Astrocyte (in vitro differentiated cells and primary cell): ENCODE measurements at regions not wholly inside any gene's neighbourhood (a gene's known extent, or its start where the extent isn't known, plus 50 kb on each side); places are given as distances from the start of the nearest gene placed in this dataset.

ENCODE experiments used
- DNase-seq: peaks from one replicate; pipeline ENCODE4 v3.0.0-alpha.2; 2010; ENCODE audit warnings: low read depth
- FAIRE-seq: peaks from 2 replicates; lab custom pipeline; 2011; peaks lifted over from hg19 to GRCh38; lab: Jason Lieb, UNC
- H2AFZ ChIP-seq: 2 replicates; pipeline ENCODE4 v1.6.0; 2012; ENCODE audit warnings: low read depth, low read length, inconsistent platforms
- H3K27ac ChIP-seq: 2 replicates; pipeline ENCODE4 v1.5.1; 2011; ENCODE audit warnings: low read depth, low read length, inconsistent platforms
- H3K27me3 ChIP-seq: 2 replicates; pipeline ENCODE4 v1.6.0; 2011; ENCODE audit warnings: low read length, inconsistent platforms; ENCODE audit not compliant: insufficient read depth
- H3K36me3 ChIP-seq: 2 replicates; pipeline ENCODE4 v1.5.1; 2011; ENCODE audit warnings: low read length, inconsistent platforms; ENCODE audit not compliant: insufficient read depth
- H3K4me1 ChIP-seq: 2 replicates; pipeline ENCODE4 v1.5.1; 2011; ENCODE audit warnings: low read length, inconsistent platforms; ENCODE audit not compliant: insufficient read depth
- H3K4me2 ChIP-seq: 2 replicates; pipeline ENCODE4 v1.6.0; 2012; ENCODE audit warnings: low read length, inconsistent platforms
- H3K4me3 ChIP-seq: 2 replicates; pipeline ENCODE4 v1.5.1; 2011; ENCODE audit warnings: low read depth, mild to moderate bottlenecking, low read length, inconsistent platforms; ENCODE audit not compliant: insufficient read depth
- H3K79me2 ChIP-seq: 2 replicates; pipeline ENCODE4 v1.6.0; 2012; ENCODE audit warnings: mild to moderate bottlenecking, low read length, inconsistent platforms; ENCODE audit not compliant: insufficient read depth
- H3K9ac ChIP-seq: 2 replicates; pipeline ENCODE4 v1.6.0; 2012; ENCODE audit warnings: mild to moderate bottlenecking, low read length, inconsistent platforms
- H3K9me3 ChIP-seq: 2 replicates; pipeline ENCODE4 v1.5.1; 2012; ENCODE audit warnings: low read depth, mild to moderate bottlenecking, low read length, inconsistent platforms; ENCODE audit not compliant: insufficient read depth
- H4K20me1 ChIP-seq: 2 replicates; pipeline ENCODE4 v1.6.0; 2012; ENCODE audit warnings: low read length, inconsistent platforms; ENCODE audit not compliant: insufficient read depth
- H3K27ac Mint-ChIP-seq: one replicate; pipeline ENCODE4 v1.8.0; 2021; ENCODE audit warnings: mild to moderate bottlenecking, mixed read lengths; ENCODE audit not compliant: unreplicated experiment
- H3K27me3 Mint-ChIP-seq: one replicate; pipeline ENCODE4 v1.8.0; 2021; ENCODE audit warnings: low read depth, mixed read lengths; ENCODE audit not compliant: unreplicated experiment
- H3K36me3 Mint-ChIP-seq: one replicate; pipeline ENCODE4 v1.8.0; 2021; ENCODE audit warnings: low read depth, mixed read lengths; ENCODE audit not compliant: unreplicated experiment
- H3K4me1 Mint-ChIP-seq: one replicate; pipeline ENCODE4 v1.8.0; 2021; ENCODE audit warnings: low read depth, mixed read lengths; ENCODE audit not compliant: unreplicated experiment
- H3K4me3 Mint-ChIP-seq: one replicate; pipeline ENCODE4 v1.8.0; 2021; ENCODE audit warnings: mild to moderate bottlenecking, moderate library complexity, mixed read lengths; ENCODE audit not compliant: unreplicated experiment
- H3K9me3 Mint-ChIP-seq: one replicate; pipeline ENCODE4 v1.8.0; 2021; ENCODE audit warnings: mild to moderate bottlenecking, mixed read lengths; ENCODE audit not compliant: unreplicated experiment
- EZH2 ChIP-seq: IDR thresholded peaks from 2 replicates; pipeline ENCODE4 v1.6.1; 2012; ENCODE audit warnings: mild to moderate bottlenecking, low read length, inconsistent platforms; ENCODE audit not compliant: insufficient read depth
- TF ChIP-seq, protein P1 (sequence below): IDR thresholded peaks from 2 replicates; pipeline ENCODE4 v1.5.1; 2011; ENCODE audit warnings: low read depth, mild to moderate bottlenecking, inconsistent platforms, low read length, moderate library complexity; ENCODE audit not compliant: insufficient read depth

GRCh38 chr9:82586918-82587356 lies 476.0 kb downstream of the RASEF start:
- no peak overlapping the region for H2AFZ ChIP-seq
- H3K27me3 ChIP-seq = no peaks in the 10 kb centered on the region
- H3K27ac ChIP-seq = no peak overlapping the region
- FAIRE-seq (no peak), DNase-seq (no peak)
- no peaks in the 10 kb centered on the region for H4K20me1 ChIP-seq
- Mint-ChIP-seq H3K4me3 (no peak overlapping the region), H3K9me3 (no peaks in the 10 kb centered on the region), H3K4me1 (peaks cover 8% of the 10 kb centered on the region), H3K27ac (no peak overlapping the region), H3K27me3 (no peaks in the 10 kb centered on the region), H3K36me3 (no peaks in the 10 kb centered on the region)
- H3K36me3 ChIP-seq = no peaks in the 10 kb centered on the region
- H3K9me3 ChIP-seq = no peaks in the 10 kb centered on the region
- no peak overlapping the region for H3K4me2 ChIP-seq
- no peaks in the 10 kb centered on the region for H3K79me2 ChIP-seq
- H3K9ac ChIP-seq = no peak overlapping the region
- no peak for TF ChIP-seq EZH2
- TF ChIP-seq, protein P1, sequence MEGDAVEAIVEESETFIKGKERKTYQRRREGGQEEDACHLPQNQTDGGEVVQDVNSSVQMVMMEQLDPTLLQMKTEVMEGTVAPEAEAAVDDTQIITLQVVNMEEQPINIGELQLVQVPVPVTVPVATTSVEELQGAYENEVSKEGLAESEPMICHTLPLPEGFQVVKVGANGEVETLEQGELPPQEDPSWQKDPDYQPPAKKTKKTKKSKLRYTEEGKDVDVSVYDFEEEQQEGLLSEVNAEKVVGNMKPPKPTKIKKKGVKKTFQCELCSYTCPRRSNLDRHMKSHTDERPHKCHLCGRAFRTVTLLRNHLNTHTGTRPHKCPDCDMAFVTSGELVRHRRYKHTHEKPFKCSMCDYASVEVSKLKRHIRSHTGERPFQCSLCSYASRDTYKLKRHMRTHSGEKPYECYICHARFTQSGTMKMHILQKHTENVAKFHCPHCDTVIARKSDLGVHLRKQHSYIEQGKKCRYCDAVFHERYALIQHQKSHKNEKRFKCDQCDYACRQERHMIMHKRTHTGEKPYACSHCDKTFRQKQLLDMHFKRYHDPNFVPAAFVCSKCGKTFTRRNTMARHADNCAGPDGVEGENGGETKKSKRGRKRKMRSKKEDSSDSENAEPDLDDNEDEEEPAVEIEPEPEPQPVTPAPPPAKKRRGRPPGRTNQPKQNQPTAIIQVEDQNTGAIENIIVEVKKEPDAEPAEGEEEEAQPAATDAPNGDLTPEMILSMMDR = no peak
- no peak overlapping the region for H3K4me3 ChIP-seq
- no peaks in the 10 kb centered on the region for H3K4me1 ChIP-seq

DNA sequence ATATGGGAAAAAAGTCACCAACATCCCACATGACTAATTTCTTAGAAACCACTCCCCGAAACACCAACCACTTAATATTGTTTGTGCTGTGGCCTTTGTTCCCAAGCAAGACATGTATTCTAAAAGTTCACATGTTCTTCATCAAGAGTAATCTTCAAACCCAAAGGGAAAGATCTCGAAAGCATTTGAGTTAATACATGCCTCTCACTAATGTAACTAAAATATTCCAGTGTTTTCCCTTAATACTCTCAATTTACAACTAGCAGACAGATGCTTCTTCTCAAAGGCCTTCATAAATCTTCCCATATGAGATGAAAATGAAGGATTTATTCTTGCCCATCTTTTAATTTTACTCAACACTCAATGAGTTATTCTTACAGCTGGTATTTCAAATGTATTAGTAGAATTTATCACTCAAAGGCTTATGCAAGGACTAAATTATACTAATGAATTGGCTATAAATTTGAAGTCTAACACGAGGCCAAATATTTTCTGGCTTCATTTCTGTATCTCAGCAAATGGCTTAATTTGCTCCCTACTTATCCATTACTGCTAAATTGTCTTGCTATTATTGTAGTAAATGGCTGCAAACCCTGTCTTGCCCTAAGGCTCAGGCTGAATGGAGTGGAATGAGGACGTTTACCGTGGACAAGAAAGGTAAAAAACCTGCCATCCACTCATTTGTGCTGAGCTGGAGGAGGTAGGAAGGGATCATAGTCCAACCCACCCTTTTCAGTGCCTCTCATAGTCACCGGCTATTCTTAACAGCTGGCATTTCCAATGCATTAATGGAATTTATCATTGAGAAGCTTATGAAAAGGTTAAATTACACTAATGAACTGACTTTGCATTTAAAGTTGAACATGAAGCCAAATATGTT lies 474.4 kb downstream of the RASEF start:
- FAIRE-seq (no peak), DNase-seq (no peak)
- TF ChIP-seq, protein P1 = no peak
- no peak for TF ChIP-seq EZH2
- H3K9ac ChIP-seq = no peak overlapping the region
- H2AFZ ChIP-seq = no peak overlapping the region
- H3K9me3 ChIP-seq = no peaks in the 10 kb centered on the region
- peaks cover 8% of the 10 kb centered on the region for H3K4me1 Mint-ChIP-seq
- H3K4me2 ChIP-seq = no peak overlapping the region
- H3K27me3 Mint-ChIP-seq = no peaks in the 10 kb centered on the region
- no peaks in the 10 kb centered on the region for H3K4me1 ChIP-seq
- no peaks in the 10 kb centered on the region for H4K20me1 ChIP-seq
- H3K27me3 ChIP-seq = no peaks in the 10 kb centered on the region
- H3K27ac ChIP-seq = no peak overlapping the region
- no peaks in the 10 kb centered on the region for H3K36me3 ChIP-seq
- H3K4me3 ChIP-seq = no peak overlapping the region
- H3K4me3 Mint-ChIP-seq = no peak overlapping the region
- H3K9me3 Mint-ChIP-seq = no peaks in the 10 kb centered on the region
- no peaks in the 10 kb centered on the region for H3K36me3 Mint-ChIP-seq
- no peak overlapping the region for H3K27ac Mint-ChIP-seq
- no peaks in the 10 kb centered on the region for H3K79me2 ChIP-seq

- Mint-ChIP-seq H3K4me1 (peaks cover 1% of the 10 kb centered on the region), H3K36me3 (no peaks in the 10 kb centered on the region), H3K27ac (no peak overlapping the region), H3K4me3 (no peak overlapping the region), H3K27me3 (no peaks in the 10 kb centered on the region), H3K9me3 (no peaks in the 10 kb centered on the region)
- H3K36me3 ChIP-seq = no peaks in the 10 kb centered on the region
- H2AFZ ChIP-seq = no peak overlapping the region
- no peaks in the 10 kb centered on the region for H3K4me1 ChIP-seq
- no peaks in the 10 kb centered on the region for H4K20me1 ChIP-seq
- H3K9me3 ChIP-seq = no peaks in the 10 kb centered on the region
- H3K4me3 ChIP-seq = no peak overlapping the region
- TF ChIP-seq EZH2 = no peak
- TF ChIP-seq, protein P1 = no peak
- no peak overlapping the region for H3K9ac ChIP-seq
- no peak for FAIRE-seq
- no peaks in the 10 kb centered on the region for H3K27me3 ChIP-seq
- H3K79me2 ChIP-seq = no peaks in the 10 kb centered on the region
- H3K27ac ChIP-seq = no peak overlapping the region
- H3K4me2 ChIP-seq = no peak overlapping the region
- DNase-seq = no peak
Observed at GRCh38 chr9:82590845-82591244, 472.1 kb downstream of the RASEF start.
